Mucosa of gallbladder (tissue), 1 donor: ENCODE measurements at regions not wholly inside any gene's neighbourhood (a gene's known extent, or its start where the extent isn't known, plus 50 kb on each side); places are given as distances from the start of the nearest gene placed in this dataset.
A peak's percentile ranks its signal among the peaks of the same experiment; 100 is the strongest.
"Not testable (repeated sequence)": the region's sequence is repeated elsewhere in the genome, so short reads cannot be mapped to it uniquely, and the experiment has no call there.

Experiments used
- DNase-seq: peaks from one replicate; pipeline ENCODE4 v3.0.0-alpha.2; 2020; ENCODE audit warnings: low spot score
- donor health status: DM: no; HTN: no; CAD: no.

DNA sequence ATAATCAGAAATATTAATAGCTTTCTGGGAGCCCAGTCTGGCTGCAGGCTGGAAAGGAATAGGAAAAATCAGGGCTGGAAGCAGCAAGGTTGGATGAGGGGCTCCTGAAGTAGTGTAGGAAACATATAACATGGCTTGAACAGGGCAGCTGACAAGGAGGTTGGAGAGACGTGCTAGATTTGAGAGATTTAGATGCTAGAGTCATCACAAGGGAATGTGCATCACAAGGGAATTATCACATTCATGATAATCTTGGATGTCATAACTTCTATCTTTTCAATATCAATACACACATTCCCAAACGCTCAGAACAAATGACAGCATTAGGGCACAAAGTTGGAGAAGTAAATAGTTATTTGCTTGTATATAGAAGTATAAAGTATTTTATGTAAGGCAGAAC is 120.9 kb upstream of the EGFR start:
- DNase-seq, result no peak

DNA sequence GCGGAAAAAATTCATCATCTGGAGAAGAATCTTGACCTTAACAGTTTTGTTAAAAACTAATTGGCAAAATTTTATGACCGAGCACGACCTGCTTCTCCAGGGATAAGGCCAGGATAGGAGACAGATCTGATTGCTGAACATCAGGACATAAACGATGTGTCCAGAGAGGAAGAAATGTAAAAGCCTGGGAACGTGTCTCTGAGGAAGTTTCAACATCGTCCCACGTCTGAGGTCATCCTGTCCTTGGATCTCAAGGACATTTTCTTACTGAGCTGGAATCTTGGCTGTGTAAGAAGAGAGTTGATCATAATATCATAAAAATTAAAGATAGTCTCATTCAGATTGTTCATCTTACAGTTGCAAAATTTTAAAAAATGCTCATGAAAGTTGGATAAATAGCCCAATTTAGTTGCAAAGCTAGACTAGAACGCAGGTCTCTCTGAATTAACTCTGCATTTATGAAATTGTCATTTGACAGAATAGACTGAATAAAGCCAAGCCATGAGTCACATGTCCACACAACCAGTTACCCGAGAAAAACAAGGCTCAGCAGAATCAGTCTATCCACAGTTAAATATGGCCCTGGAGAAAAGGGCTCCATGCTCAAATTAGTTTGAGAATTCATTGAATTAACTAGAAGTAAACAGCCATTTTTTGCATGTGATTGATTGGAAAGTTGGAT is 120.0 kb upstream of the EGFR start:
- no peak for DNase-seq

DNA sequence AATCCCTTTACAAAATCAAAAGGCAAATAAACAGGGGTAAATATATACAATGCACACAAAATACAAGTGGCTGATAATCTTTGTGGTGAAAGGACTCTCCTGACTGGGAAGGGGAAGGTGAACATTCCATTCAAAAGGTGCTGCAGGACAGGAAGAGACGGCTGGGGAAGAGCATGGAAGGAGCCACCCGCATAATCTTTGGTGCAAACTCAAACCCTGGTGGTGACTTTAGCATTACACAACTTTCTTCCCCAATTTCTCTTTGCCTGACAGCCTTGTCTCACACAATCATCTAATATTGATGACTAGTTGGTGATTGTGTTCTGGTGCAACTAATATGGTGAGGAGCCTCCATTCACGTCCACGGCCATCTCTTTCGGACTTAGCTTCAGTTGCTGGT is 117.0 kb upstream of the EGFR start:
- DNase-seq, result no peak

DNA sequence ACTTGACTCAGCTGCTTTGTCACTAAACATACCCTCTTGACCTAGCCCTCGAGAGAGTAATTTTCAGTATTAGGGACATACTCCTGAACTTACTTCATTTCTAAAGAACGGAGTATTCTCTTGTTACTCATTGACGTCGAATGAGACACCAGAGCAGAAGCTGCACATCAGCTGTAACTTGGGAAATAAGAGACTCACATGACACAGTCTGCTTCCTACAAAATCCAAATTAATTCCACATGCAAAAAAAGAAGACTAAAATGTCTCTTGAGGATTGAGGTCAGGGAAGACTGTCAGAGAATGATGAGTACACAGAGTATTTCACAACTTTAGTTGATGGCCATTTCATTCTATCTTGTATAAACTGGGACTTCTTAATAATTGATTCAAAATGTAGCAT is 114.7 kb upstream of the EGFR start:
- no peak for DNase-seq

DNA sequence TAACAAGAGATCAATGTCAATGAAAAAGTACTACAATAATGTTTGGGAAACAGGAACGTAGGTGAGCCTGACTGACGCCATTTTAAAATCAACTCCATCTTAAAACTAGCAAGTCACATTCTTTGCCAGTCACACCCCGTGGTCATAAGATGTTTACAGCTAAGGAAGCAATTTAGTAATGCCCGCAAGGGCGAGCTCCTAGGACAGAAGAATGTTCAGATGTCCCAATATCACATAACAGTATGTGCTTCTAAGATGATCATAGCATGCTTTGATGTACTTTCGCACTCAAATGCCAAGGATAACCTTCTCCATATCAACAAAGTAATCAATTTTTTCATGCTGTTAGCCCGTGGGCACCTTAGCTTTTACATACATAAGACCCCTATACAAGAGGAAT is 113.8 kb upstream of the EGFR start:
- DNase-seq, result no peak

DNA sequence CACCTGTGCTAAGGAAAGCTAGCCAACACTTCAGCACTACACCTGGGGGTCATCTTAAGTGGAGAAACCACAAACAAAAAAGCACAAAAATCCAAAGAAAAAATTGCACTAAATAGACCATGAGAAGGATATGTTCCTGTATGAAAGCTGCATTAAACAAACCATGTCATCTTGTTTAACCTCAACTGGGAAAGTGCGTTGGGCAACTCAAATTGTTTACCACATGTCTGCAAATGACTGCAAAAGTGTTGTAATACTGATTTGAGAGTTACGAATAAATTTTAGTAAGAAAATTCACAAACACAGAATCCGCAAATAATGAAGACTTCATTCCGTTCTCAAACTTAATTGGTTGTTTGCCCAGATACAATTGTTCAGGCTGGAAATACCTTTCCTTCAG is 111.9 kb upstream of the EGFR start:
- DNase-seq, result no peak

DNA sequence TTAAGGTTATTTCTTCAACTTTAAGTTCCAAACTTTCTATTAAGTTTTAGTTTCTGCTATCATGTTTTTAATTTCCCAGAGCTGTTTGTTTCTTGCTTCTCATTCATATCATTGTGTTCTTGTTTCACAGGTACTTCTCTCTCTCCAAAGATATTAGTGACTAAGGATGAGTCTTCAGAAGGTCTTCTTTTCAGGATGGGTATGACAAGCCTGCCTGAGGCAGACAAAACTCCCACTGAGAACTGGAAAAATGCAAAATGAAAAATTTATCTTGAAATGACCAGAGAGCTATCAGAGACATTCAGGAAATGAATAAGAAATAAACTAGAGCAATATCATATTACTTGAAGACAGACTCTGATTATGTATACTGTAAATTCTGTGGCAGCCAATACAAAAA is 110.8 kb upstream of the EGFR start:
- no peak for DNase-seq

DNA sequence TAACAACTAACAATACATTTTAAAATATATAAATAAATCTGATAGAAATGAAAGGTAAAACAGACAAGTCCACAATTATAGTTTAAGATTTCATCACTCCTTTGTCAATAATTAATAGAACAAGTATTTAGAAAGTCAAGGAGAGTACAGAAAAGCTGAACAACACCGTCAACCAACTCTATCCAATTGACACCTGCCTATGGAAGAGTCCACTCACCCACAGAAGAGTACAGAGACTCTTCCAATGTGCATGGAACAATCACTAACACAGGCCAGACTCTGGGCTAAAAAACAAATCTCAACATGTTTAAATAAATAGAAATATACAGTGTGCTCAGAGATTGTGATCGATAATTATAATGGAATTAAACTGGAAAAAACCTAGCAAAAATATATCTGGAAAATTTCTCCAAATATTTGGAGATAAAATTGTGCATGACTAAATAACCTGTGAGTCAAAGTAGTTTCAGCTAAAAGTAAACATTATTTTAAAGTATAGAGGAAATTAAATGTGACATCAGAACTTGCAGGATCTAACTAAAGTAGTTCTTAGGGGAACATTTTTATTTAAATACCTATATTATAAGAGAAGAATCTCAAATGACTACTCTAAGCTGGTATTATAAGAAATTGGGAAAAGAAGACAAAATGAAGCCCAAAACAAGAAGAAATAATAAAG is 109.9 kb upstream of the EGFR start:
- no peak for DNase-seq

DNA sequence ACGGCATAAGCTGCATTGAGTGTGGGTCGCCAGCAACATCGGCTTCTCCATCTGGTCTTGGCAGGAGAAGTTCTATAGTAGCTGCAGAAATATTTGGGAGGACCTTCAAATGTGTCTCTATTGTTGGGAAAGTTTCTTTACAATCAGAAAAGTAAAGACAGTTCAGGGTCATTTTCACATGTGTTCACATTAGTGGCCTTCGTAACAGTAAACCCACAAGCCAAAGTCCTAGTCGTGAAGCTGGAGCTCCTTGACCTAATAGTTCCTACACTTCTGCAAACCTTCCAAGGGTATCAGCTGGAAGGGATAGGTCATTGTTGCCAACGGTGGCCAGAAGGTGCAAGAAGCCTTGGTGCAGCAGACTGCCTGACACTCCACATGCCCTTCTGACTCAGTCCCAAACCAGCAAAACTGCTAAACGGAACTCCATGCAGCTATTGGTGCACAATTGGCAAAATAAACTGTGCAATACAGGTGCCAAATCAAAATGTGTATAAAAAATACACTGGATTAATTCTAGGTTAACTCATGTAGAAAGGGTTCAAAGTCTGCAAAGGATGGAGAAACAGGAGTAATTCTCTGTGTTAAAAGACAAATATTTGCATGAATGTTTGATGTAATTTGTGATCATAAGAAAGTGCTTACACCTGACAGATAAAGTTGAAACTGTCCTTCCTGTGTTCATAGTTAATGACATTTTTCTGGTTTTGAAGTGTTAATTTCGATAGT is 102.8 kb upstream of the EGFR start:
- no peak for DNase-seq

DNA sequence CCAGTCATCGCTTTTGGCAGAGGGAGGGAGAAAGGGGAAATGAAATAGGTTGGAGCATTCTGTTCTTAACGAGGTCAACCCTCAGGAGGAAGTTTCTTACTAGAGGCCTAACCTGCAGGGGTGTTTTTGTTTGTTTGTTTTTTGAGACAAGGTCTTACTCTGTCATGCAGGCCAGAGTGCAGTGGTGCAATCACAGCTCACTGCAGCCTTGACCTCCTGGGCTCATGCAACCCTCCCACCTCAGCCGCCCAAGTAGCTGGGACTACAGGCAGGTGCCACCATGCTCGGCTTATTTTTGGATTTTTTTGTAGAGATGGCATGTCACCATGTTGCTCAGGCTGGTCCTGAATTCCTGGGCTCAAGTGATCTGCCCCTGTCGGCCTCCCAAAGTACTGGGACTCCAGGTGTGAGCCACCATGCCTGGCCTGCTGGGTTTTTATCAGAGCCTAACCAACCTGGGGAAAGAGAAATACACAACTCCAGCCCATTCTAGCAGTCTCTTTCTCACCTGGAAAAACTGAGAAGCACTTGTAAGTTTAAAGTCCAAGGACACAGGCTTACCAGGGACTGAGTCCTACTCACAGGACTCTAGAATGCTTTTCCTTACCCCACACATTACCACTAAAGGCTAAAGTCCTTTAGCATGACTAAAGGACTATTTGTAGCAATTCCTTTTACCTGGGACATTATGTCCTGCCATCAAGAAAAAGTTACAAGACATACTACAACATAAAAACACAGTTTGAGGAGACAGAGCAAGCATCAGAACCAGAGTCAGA is 101.0 kb upstream of the EGFR start:
- no peak for DNase-seq

DNA sequence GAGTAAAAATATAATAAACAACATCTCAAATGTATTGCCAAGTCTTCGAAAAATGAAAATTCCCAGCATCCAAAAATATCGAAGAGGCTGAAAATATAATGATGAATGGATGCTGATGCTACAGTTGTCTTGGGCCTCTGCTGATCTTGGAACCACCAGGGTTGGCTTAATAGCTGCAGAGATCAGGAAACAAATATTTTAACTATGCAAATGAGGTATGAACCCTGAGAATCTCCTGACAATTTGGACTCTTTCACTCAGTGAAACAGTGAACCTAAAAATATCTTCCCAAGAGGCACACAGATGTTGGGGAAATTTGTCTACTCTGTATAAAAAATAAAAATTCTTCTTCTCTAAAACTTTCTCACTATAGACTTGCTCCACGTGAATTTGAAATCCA is 97.7 kb upstream of the EGFR start:
- DNase-seq, result no peak

DNA sequence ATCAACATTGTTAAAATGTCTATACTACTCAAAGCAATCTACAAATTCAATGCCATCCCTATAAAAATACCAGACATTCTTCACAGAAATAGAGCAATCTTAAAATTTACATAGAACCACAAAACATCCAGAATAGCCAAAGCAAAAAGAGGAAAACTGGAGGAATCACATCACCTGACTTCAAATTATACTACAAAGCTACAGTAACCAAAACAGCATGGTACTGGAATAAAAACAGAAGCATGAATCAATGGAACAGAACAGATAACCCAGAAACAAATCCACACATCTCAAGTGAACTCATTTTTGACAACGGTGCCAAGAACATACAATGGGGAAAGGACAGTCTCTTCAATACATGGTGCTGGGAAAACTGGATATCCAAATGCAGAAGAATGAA is 87.3 kb upstream of the EGFR start:
- DNase-seq, result no peak

DNA sequence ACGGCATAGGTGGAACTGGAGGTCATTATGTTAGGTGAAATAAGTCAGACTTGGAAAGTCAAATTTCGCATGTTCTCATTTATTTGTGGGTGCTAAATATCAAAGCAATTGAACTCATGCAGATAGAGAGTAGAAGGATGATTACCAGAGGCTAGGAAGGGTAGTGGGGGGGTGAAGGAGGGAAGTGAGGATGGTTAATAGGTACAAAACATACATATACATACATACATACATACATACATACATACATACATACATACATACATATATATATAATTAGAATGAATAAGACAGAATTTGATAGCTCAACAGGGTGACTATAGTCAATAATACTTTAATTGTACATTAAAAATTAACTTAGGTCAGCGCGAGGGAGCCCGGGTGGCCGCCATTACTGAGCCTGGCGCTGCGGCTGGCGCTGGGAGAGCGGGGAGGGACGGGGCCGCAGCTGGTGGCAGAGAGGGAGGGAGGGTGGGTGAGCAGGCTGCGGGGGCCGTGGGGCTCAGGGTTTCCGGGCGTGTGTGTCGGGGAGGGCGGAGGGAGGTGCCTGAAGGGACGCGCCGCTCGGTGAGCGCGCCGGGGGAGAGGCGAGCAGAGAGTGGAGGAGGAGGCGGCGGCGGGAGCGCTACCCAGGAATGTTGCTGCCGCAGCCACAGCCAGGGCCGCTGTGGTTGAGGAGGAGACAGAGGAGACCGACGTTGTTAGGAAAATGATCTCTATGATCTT is 85.8 kb upstream of the EGFR start:
- peak; percentile 58 for DNase-seq

DNA sequence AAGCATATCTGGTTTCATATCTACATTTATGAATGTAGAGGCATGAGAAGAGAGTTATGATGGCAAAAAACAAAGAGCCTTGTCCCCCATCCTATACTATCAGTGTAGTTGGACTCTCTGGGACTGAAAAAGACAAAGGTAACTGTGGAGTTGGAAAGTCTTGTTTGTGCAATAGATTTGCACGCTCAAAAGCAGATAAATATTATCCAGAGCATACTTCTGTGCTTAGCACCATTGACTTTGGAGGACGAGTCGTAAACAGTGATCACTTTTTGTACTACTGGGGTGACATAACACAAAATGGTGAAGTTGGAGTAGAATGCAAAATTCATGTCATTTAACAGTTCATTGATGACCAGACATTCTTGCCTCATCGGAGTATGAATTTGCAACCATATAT is 85.2 kb upstream of the EGFR start:
- no peak for DNase-seq

DNA sequence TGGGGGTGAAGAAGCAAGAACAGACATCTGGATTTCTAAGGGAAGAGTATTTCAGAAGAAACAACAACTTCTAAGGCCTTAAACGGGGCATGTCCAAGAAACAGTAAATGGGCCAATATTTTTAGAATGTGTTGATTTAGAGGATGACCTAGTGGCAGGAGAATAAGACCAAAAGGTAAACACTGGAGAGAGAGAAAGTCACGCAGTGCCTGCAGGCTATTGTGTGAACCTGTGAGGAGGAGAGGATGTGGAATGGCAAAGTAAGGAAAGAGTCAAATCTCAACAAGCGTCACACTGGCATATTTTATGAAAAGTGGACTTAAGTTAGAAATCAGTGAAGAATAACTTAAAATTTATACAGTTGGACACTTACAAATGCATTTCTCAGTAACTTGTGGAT is 78.1 kb upstream of the EGFR start:
- DNase-seq, result no peak

DNA sequence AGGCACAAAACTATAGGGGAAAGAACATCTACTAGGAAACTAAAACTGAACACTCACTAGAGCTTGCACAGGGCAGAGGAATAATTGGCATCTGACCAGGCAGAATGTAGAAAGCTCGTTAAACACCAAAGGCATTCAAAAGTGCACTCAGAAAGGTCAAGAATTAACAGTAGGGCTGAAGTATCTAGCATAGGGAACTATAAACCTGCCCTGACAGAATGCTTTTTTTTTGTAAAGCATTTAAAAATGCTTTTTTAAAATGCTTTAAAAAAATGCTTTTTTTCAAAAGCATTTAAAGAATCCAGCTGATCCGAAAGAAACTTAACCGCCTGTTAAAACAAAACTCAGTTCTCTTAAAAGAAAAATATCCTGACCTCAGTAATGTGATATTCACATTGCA is 74.6 kb upstream of the EGFR start:
- no peak for DNase-seq

DNA sequence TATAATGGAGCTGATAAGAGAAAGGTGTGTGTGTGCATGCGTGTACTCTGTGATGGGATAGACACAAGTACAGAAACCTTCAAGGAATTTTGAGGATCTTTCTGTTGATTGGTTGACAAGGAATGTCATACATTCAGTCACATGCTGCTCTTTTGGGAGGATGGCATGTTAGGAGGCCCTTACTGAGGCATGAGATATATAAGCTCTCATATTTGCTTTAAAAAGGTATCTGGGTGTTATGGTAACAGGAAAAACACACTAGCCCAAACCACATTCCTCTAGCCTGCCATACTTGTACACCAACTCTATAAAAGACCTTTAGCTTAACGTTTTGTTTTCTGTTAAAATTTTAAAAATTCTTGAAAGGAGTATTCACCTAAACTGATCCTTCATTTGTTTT is 72.5 kb upstream of the EGFR start:
- no peak for DNase-seq

DNA sequence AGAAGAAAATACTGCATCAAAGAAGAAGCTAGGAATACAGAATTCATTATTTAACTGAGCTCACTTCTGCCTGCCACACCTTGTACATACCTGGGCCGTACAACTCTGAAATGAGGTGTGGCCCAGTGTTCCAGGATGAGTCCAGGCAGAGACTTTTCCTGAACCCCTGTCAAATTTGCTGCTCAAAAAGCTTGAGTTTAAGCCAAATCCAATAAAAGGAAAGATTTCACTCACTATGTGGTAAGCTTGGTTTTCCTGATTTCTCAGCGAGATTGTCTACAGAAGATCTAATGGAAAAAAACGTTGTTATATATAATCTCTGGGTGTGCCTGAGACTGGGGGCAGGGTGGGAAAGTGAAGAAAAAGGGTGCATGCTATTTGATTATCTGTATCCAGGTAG is 72.1 kb upstream of the EGFR start:
- DNase-seq, result no peak

DNA sequence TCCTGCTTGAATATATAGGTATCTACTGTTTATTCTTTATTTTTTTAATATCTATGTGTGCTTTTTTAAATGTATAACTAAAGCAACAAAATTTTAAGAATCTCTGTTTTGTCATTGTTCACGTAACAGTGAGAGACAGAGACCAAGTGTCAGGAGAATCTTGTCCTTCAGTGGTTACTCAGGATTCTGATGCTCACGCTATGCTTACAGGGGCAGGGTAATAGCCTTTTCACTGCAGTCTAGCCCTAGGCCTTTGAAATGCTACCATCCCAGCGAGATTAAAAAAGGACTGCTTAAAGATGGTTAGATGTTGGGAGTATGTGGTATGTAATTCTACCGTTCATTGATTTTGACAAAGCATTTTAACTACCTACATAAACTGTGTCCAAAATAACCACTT is 71.6 kb upstream of the EGFR start:
- no peak for DNase-seq

DNA sequence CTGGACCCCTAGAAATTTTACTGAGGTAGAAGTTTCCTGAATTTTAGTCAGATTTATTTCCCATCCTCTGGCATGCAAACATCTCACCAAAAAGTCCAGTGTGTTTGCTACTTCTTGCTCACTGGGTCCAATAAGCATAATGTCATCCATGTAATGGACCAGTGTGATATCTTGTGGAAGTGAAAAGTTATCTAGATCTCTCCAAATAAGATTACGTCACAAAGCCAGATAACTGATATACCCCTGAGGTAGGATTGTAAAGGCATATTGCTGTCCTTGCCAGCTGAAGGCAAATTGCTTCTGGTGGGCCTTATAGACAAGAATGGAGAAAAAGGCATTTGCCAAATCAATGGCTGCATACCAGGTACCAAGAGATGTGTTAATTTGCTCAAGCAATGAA is 69.3 kb upstream of the EGFR start:
- not testable (repeated sequence) for DNase-seq

DNA sequence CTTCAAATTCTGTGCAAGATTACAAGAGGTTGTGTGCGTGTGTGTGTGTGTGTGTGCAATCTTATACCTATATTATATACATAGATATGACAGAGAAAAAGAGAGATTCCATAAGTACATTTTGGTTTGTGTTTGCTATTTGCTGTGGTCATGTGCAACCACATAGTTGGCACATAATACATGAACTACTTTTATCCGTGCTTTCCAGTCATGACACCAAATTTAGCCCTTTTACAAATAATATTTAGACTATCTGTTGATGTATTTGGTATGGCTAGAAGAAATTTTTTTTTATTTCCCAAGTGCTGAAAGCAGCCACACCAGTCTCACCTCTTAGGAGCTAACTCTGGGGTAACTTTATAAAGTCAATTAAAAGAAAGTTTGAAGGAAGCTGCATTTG is 63.5 kb upstream of the EGFR start:
- DNase-seq, result no peak
